ENCODE measurements at regions not wholly inside any gene's neighbourhood (a gene's known extent, or its start where the extent isn't known, plus 50 kb on each side); places are given as distances from the start of the nearest gene placed in this dataset.

GRCh38 chr21:40972151-40972550, 125.2 kb upstream of the DSCAM start:
- no peak for TF ChIP-seq CTCF (IDR thresholded peaks at IDR 0.05)
- no peak for TF ChIP-seq POLR2A (IDR thresholded peaks at IDR 0.05)
